CD4-positive, alpha-beta memory T cell (primary cell): ENCODE measurements at regions not wholly inside any gene's neighbourhood (a gene's known extent, or its start where the extent isn't known, plus 50 kb on each side); places are given as distances from the start of the nearest gene placed in this dataset.

Source experiments
- CTCF ChIA-PET: fragments of 350-600 bp; sonication (Branson Sonifier 250); formaldehyde crosslinking; loops from one replicate; lab custom pipeline; 2021; ENCODE audit warnings: inconsistent platforms; ENCODE audit not compliant: partially characterized antibody; lab: Charles Lee
- POLR2A ChIA-PET: fragments of 350-600 bp; sonication (Branson Sonifier 250); formaldehyde crosslinking; loops from one replicate; lab custom pipeline; 2021; ENCODE audit not compliant: partially characterized antibody; lab: Charles Lee
- DNase-seq, 5 donors: peaks; one replicate each; pipeline versions ENCODE4 v3.0.0 to v3.0.0-alpha.2; 2020 to 2022; ENCODE audit warnings: mixed read lengths in 1 of 5
- H3K27ac ChIP-seq: one replicate; pipeline ENCODE4 v1.7.0; 2013; ENCODE audit warnings: low read depth, low read length
- H3K27me3 ChIP-seq: 2 replicates; pipeline ENCODE4 v1.7.0; 2013; ENCODE audit warnings: mild to moderate bottlenecking, low read length, moderate library complexity; ENCODE audit not compliant: insufficient read depth
- H3K36me3 ChIP-seq: 2 replicates; pipeline ENCODE4 v1.7.0; 2013; ENCODE audit warnings: mild to moderate bottlenecking, low read length, moderate library complexity; ENCODE audit not compliant: insufficient read depth
- H3K4me1 ChIP-seq: 2 replicates; pipeline ENCODE4 v1.7.0; 2013; ENCODE audit warnings: mild to moderate bottlenecking, low read length, moderate library complexity; ENCODE audit not compliant: insufficient read depth
- H3K4me3 ChIP-seq, 2 donors: one replicate each; pipeline ENCODE4 v1.7.0; 2013; ENCODE audit warnings: low read length in 2 of 2, mild to moderate bottlenecking in 1 of 2
- H3K9me3 ChIP-seq, 2 donors: one replicate each; pipeline ENCODE4 v1.7.0; 2013; ENCODE audit warnings: low read length in 2 of 2, control low read depth in 1 of 2; ENCODE audit not compliant: control insufficient read depth in 1 of 2
- H3K27ac Mint-ChIP-seq, 7 donors: one replicate each; pipeline ENCODE4 v1.8.0; 2020 to 2021; ENCODE audit warnings: mixed read lengths in 7 of 7, mild to moderate bottlenecking in 6 of 7, inconsistent platforms in 3 of 7, moderate library complexity in 3 of 7
- H3K27me3 Mint-ChIP-seq, 2 donors: one replicate each; pipeline ENCODE4 v1.8.0; 2020 to 2021; ENCODE audit warnings: mixed read lengths in 2 of 2
- H3K36me3 Mint-ChIP-seq, 2 donors: one replicate each; pipeline ENCODE4 v1.8.0; 2020 to 2021; ENCODE audit warnings: mixed read lengths in 2 of 2, inconsistent platforms in 1 of 2, mild to moderate bottlenecking in 1 of 2
- H3K4me1 Mint-ChIP-seq, 4 donors: one replicate each; pipeline ENCODE4 v1.8.0; 2020 to 2021; ENCODE audit warnings: mixed read lengths in 4 of 4, mild to moderate bottlenecking in 1 of 4
- H3K4me3 Mint-ChIP-seq, 8 donors: one replicate each; pipeline ENCODE4 v1.8.0; 2020 to 2021; ENCODE audit warnings: mixed read lengths in 8 of 8, mild to moderate bottlenecking in 7 of 8, moderate library complexity in 6 of 8, inconsistent platforms in 3 of 8
- H3K9me3 Mint-ChIP-seq, 8 donors: one replicate each; pipeline ENCODE4 v1.8.0; 2020 to 2021; ENCODE audit warnings: mixed read lengths in 8 of 8, mild to moderate bottlenecking in 5 of 8, inconsistent platforms in 3 of 8, moderate library complexity in 1 of 8
- intact Hi-C: fragments of 100-400 bp; cut with micrococcal nuclease; formaldehyde crosslinking; loops from one replicate; pipeline ENCODE4 v1.15.1; 2023

DNA sequence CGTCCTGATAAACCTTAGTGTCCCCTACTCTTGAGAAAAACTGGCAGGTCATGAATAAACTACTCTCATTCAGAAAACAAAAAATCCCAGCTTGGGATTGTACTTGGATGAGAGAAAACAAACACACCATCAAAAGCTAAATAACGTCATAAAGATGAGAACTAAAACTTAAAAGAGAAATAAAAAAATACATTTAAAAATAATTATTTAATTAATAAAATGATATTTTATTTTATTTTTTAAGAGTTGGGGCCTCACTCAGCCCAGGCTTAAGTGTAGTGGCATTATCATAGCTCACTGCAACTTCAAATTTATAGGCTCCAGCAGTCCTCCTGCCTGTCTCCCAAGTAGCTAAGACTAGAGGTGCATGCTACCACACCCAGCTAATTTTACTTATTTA, 125.4 kb upstream of the CA10 start:
- Histone ChIP-seq H3K27me3 (no peaks in the 10 kb centered on the region), H3K4me3 (no peak overlapping the region), H3K9me3 (no peaks in the 10 kb centered on the region), H3K27ac (no peak overlapping the region), H3K4me1 (no peaks in the 10 kb centered on the region), H3K36me3 (no peaks in the 10 kb centered on the region)
- intact Hi-C loops: no loop called here
- H3K27ac Mint-ChIP-seq: no peak overlapping the region
- POLR2A ChIA-PET: no interaction called here
- peaks cover 0 to 4% (median 2%) of the 10 kb centered on the region in 8 donors for H3K9me3 Mint-ChIP-seq
- CTCF ChIA-PET: no interaction called here
- no peaks in the 10 kb centered on the region for H3K36me3 Mint-ChIP-seq
- no peaks in the 10 kb centered on the region for H3K4me1 Mint-ChIP-seq
- no peak overlapping the region for H3K4me3 Mint-ChIP-seq
- no peaks in the 10 kb centered on the region for H3K27me3 Mint-ChIP-seq
- DNase-seq: no peak

GRCh38 chr17:52276381-52277008, 118.0 kb upstream of the CA10 start:
- POLR2A ChIA-PET: no interaction called here
- CTCF ChIA-PET: no interaction called here

DNA sequence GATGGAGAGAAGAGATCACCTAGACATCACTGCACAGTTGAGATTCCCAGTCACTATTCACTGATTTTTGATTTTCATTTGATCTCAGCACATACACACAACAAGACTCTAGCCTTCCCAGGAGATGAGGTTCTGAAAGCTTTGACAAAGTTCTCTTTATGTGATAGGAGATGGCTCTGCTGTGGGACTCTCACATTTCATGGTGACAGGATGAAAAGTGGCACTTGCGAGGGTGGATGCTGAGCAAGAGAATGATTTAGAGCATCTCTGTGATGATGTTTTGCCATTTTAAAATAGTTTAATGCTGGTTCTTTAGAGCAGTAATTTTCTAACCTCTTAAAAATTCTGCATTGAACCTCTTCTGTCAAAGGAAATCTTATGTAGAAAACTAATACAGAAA, 113.3 kb upstream of the CA10 start:
- DNase-seq: no peak
- no peaks in the 10 kb centered on the region for H3K27me3 ChIP-seq
- Mint-ChIP-seq H3K9me3 (peaks cover 0 to 7% (median 2%) of the 10 kb centered on the region in 8 donors), H3K27me3 (peaks cover 0 to under 1% of the 10 kb centered on the region in 2 donors), H3K4me3 (no peak overlapping the region), H3K36me3 (no peaks in the 10 kb centered on the region), H3K4me1 (no peaks in the 10 kb centered on the region), H3K27ac (no peak overlapping the region)
- intact Hi-C loops: no loop called here
- ChIA-PET POLR2A (no interaction called here), CTCF (no interaction called here)
- no peaks in the 10 kb centered on the region for H3K36me3 ChIP-seq
- H3K4me1 ChIP-seq: no peaks in the 10 kb centered on the region
- H3K27ac ChIP-seq: no peak overlapping the region
- H3K4me3 ChIP-seq: no peak overlapping the region
- no peaks in the 10 kb centered on the region for H3K9me3 ChIP-seq

More at GRCh38 chr17:52276381-52277008, 118.0 kb upstream of the CA10 start:
- Histone ChIP-seq H3K27ac (no peak overlapping the region), H3K9me3 (no peaks in the 10 kb centered on the region), H3K36me3 (no peaks in the 10 kb centered on the region), H3K27me3 (no peaks in the 10 kb centered on the region), H3K4me1 (no peaks in the 10 kb centered on the region), H3K4me3 (no peak overlapping the region)
- no peaks in the 10 kb centered on the region for H3K36me3 Mint-ChIP-seq
- H3K9me3 Mint-ChIP-seq: peaks cover 0 to 2% (median 0%) of the 10 kb centered on the region in 8 donors
- no peak for DNase-seq
- H3K27me3 Mint-ChIP-seq: peaks cover 0 to 3% of the 10 kb centered on the region in 2 donors
- no peaks in the 10 kb centered on the region for H3K4me1 Mint-ChIP-seq
- intact Hi-C loops: no loop called here
- H3K4me3 Mint-ChIP-seq: no peak overlapping the region
- no peak overlapping the region for H3K27ac Mint-ChIP-seq

DNA sequence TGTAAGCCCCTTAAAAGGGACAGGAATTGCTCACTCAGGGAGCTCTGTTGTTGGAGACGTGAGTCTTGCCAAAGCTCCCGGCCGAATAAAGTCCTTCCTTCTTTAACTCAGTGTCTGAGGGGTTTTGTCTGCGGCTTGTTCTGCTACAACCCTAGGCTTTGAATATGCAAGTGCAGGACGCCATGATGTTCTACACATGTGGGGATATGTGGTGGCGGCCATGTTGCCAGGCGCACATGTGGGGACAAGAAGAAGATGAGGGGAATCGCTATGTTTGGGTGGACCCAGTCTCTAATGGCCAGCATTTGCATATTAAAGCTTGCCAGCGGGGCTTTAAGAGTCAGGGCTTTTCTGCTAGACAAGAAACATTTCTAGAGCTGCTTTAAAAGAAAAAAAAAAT, 96.8 kb upstream of the CA10 start:
- no peak for DNase-seq
- intact Hi-C loops: no loop called here
- Histone ChIP-seq H3K36me3 (no peaks in the 10 kb centered on the region), H3K27ac (no peak overlapping the region), H3K9me3 (no peaks in the 10 kb centered on the region), H3K4me1 (no peaks in the 10 kb centered on the region), H3K4me3 (no peak overlapping the region), H3K27me3 (no peaks in the 10 kb centered on the region)
- H3K27ac Mint-ChIP-seq: no peak overlapping the region
- H3K4me1 Mint-ChIP-seq: no peaks in the 10 kb centered on the region
- POLR2A ChIA-PET: no interaction called here
- H3K9me3 Mint-ChIP-seq: peaks cover 0 to 1% (median 0%) of the 10 kb centered on the region in 8 donors
- CTCF ChIA-PET: no interaction called here
- no peaks in the 10 kb centered on the region for H3K36me3 Mint-ChIP-seq
- no peak overlapping the region for H3K4me3 Mint-ChIP-seq
- H3K27me3 Mint-ChIP-seq: no peaks in the 10 kb centered on the region

- Histone ChIP-seq H3K27me3 (no peaks in the 10 kb centered on the region), H3K4me1 (no peaks in the 10 kb centered on the region), H3K9me3 (no peaks in the 10 kb centered on the region), H3K4me3 (no peak overlapping the region), H3K36me3 (no peaks in the 10 kb centered on the region), H3K27ac (no peak overlapping the region)
- ChIA-PET CTCF (no interaction called here), POLR2A (no interaction called here)
- intact Hi-C loops: no loop called here
- Mint-ChIP-seq H3K4me1 (no peaks in the 10 kb centered on the region), H3K36me3 (no peaks in the 10 kb centered on the region), H3K27me3 (no peaks in the 10 kb centered on the region), H3K4me3 (no peak overlapping the region), H3K9me3 (peaks cover 0 to 4% (median 2%) of the 10 kb centered on the region in 8 donors), H3K27ac (no peak overlapping the region)
- no peak for DNase-seq
Observed at GRCh38 chr17:52244689-52245088, 86.2 kb upstream of the CA10 start.

DNA sequence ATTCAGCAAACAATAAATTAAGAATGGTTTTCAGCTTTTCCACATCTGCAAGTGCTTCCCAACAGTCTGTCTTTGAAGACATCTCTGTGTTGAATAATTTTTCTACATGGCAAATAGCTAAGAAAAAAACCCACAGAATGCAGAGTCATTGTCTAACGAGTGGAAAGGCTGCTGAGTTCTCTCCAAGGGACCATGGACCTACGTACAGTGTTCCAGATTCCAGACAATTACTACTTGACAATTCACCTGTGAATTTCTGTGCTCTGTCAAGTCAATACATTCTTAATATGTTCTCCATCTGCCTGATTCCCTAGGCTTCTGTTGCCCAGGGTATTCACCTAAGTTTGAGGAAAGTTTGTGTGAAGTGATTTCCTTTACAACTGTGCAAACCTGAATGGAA, 83.8 kb upstream of the CA10 start:
- CTCF ChIA-PET: no interaction called here
- H3K27ac ChIP-seq: no peak overlapping the region
- intact Hi-C loops: no loop called here

GRCh38 chr17:52237151-52237550, 78.6 kb upstream of the CA10 start:
- Mint-ChIP-seq H3K4me3 (no peak overlapping the region), H3K27me3 (no peaks in the 10 kb centered on the region), H3K4me1 (no peaks in the 10 kb centered on the region), H3K9me3 (peaks cover 0 to 5% (median 0%) of the 10 kb centered on the region in 8 donors), H3K27ac (no peak overlapping the region), H3K36me3 (no peaks in the 10 kb centered on the region)
- intact Hi-C loops: no loop called here
- CTCF ChIA-PET: no interaction called here
- H3K4me1 ChIP-seq: no peaks in the 10 kb centered on the region
- POLR2A ChIA-PET: no interaction called here
- H3K4me3 ChIP-seq: no peak overlapping the region
- H3K9me3 ChIP-seq: no peaks in the 10 kb centered on the region
- no peaks in the 10 kb centered on the region for H3K27me3 ChIP-seq
- no peak overlapping the region for H3K27ac ChIP-seq
- DNase-seq: no peak
- H3K36me3 ChIP-seq: no peaks in the 10 kb centered on the region

More for the DNA sequence above, 83.8 kb upstream of the CA10 start:
- Mint-ChIP-seq H3K36me3 (no peaks in the 10 kb centered on the region), H3K9me3 (peaks cover 0 to 4% (median 2%) of the 10 kb centered on the region in 8 donors), H3K27me3 (no peaks in the 10 kb centered on the region), H3K4me3 (no peak overlapping the region), H3K27ac (no peak overlapping the region), H3K4me1 (no peaks in the 10 kb centered on the region)
- POLR2A ChIA-PET: no interaction called here
- no peaks in the 10 kb centered on the region for H3K36me3 ChIP-seq
- H3K4me1 ChIP-seq: no peaks in the 10 kb centered on the region
- no peak for DNase-seq
- no peak overlapping the region for H3K4me3 ChIP-seq
- H3K9me3 ChIP-seq: no peaks in the 10 kb centered on the region
- no peaks in the 10 kb centered on the region for H3K27me3 ChIP-seq
